Ishikawa (cell line): ENCODE measurements at regions not wholly inside any gene's neighbourhood (a gene's known extent, or its start where the extent isn't known, plus 50 kb on each side); places are given as distances from the start of the nearest gene placed in this dataset.
A peak's percentile ranks its signal among the peaks of the same experiment; 100 is the strongest.

ENCODE experiments used
- CEBPB ChIP-seq: IDR thresholded peaks from 2 replicates; pipeline ENCODE4 v1.6.1; 2012
- CREB1 ChIP-seq: IDR thresholded peaks from 2 replicates; pipeline ENCODE4 v1.6.1; 2012; ENCODE audit warnings: low read depth
- EGR1 ChIP-seq: IDR thresholded peaks from 2 replicates; pipeline ENCODE4 v1.6.1; 2012
- EP300 ChIP-seq: IDR thresholded peaks from 2 replicates; pipeline ENCODE4 v1.6.1; 2012; ENCODE audit warnings: borderline replicate concordance
- FOXM1 ChIP-seq: IDR thresholded peaks from 2 replicates; pipeline ENCODE4 v1.6.1; 2012; ENCODE audit warnings: low read depth, borderline replicate concordance
- MAX ChIP-seq: IDR thresholded peaks from 2 replicates; pipeline ENCODE4 v1.6.1; 2012
- NFIC ChIP-seq: IDR thresholded peaks from 2 replicates; pipeline ENCODE4 v1.6.1; 2012
- RAD21 ChIP-seq: IDR thresholded peaks from 2 replicates; pipeline ENCODE4 v1.6.1; 2012; ENCODE audit warnings: low read depth
- REST ChIP-seq: IDR thresholded peaks from 2 replicates; pipeline ENCODE4 v1.6.1; 2012; ENCODE audit warnings: low read depth, mild to moderate bottlenecking
- TAF1 ChIP-seq: IDR thresholded peaks from 2 replicates; pipeline ENCODE4 v1.6.1; 2012; ENCODE audit warnings: low read depth, mild to moderate bottlenecking
- TCF12 ChIP-seq: IDR thresholded peaks from 2 replicates; pipeline ENCODE4 v1.6.1; 2012; ENCODE audit warnings: low read depth
- TEAD4 ChIP-seq: IDR thresholded peaks from 2 replicates; pipeline ENCODE4 v1.6.1; 2012
- USF1 ChIP-seq: IDR thresholded peaks from 2 replicates; pipeline ENCODE4 v1.6.1; 2012
- YY1 ChIP-seq: IDR thresholded peaks from 2 replicates; pipeline ENCODE4 v1.6.1; 2012; ENCODE audit warnings: low read depth
- ZBTB7A ChIP-seq: IDR thresholded peaks from 2 replicates; pipeline ENCODE4 v1.6.1; 2012; ENCODE audit warnings: low read depth

- TF ChIP-seq CREB1 (no peak), YY1 (no peak), RAD21 (peak; percentile 63)
Observed at GRCh38 chr5:117590944-117591343, 1016.3 kb upstream of the SEMA6A start.

GRCh38 chr5:117588611-117589010 is 1014.0 kb upstream of the SEMA6A start:
- TF ChIP-seq EGR1 = no peak
- TF ChIP-seq CEBPB = peak; percentile 23; the same call in 1 of the 2 replicates
- no peak for TF ChIP-seq NFIC

GRCh38 chr5:117587111-117587510 is 1012.5 kb upstream of the SEMA6A start:
- no peak for TF ChIP-seq TCF12
- TF ChIP-seq ZBTB7A = no peak
- TF ChIP-seq REST = no peak
- TF ChIP-seq EP300 = no peak
- no peak for TF ChIP-seq TAF1
- no peak for TF ChIP-seq NFIC
- no peak for TF ChIP-seq FOXM1

GRCh38 chr5:117568622-117569021 is 994.0 kb upstream of the SEMA6A start:
- TF ChIP-seq USF1 = no peak

GRCh38 chr5:117568126-117568525 is 993.5 kb upstream of the SEMA6A start:
- TF ChIP-seq TAF1 (no peak), YY1 (no peak), NFIC (no peak), RAD21 (no peak), EGR1 (no peak), USF1 (no peak), FOXM1 (no peak), CREB1 (no peak), TEAD4 (no peak), TCF12 (no peak), CEBPB (no peak), MAX (no peak), REST (no peak), EP300 (no peak), ZBTB7A (no peak)

GRCh38 chr5:117562647-117563046 is 988.0 kb upstream of the SEMA6A start:
- TF ChIP-seq NFIC = no peak
- no peak for TF ChIP-seq TEAD4
- no peak for TF ChIP-seq MAX
- no peak for TF ChIP-seq REST
